Endometrial microvascular endothelial cells (primary cell): ENCODE measurements at regions not wholly inside any gene's neighbourhood (a gene's known extent, or its start where the extent isn't known, plus 50 kb on each side); places are given as distances from the start of the nearest gene placed in this dataset.

Experiments
- in situ Hi-C: cut with HindIII; loops from 2 replicates; pipeline ENCODE4 v1.10.0; 2017; ENCODE audit warnings: low sequenced_read_pairs, low pct_unique_long_range_greater_than_20kb; ENCODE audit errors: inconsistent ontology term

DNA sequence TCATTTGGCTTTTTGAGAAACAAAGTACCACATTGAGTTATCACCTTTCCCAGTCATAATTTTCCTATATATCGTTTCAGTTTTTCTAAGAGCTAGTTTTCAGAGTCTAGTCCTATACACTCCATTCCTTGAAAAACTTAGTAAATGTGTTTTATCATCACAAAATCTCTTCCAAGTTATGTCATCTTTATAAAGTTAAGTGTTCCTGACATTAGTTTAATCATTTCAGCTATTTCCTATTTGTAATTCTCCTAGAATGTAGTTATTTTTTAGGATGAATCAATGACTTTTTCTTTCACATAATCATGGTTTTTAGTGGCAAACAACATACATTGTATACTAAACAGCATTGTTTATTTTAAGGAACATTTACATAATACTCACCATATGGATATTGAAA, 191.7 kb upstream of the BET1 start:
- in situ Hi-C loops = loop anchor here (25.0 kb wide), 1 partner anchor 284 kb away; the partner anchor contains the start of genes GNG11 and GNGT1

GRCh38 chr7:94205529-94205928, 189.2 kb upstream of the COL1A2 start:
- in situ Hi-C loops = no loop called here

GRCh38 chr7:94206295-94206694, 188.4 kb upstream of the COL1A2 start:
- in situ Hi-C loops = no loop called here

GRCh38 chr7:94212160-94212559, 182.5 kb upstream of the COL1A2 start:
- in situ Hi-C loops = no loop called here

- in situ Hi-C loops = no loop called here
Measured at GRCh38 chr7:94216944-94217461, 177.7 kb upstream of the COL1A2 start.

DNA sequence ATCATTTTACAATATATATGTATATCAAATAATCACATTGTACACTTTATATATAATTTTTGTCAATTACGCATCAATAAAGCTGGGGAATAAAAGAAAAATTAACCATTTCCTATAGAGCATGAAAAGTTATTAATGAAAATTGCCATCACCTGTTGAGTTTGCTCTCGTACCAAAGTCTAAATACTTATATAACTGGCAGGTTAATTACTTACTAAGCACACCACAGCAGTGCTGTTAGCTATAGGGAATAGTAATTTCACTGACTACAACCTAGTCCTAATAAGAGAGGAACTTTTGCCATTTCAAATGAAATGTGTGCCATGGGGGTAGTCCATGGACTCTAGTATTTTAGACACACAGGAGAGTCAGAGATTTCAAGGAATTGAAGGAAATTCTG, 176.9 kb upstream of the COL1A2 start:
- in situ Hi-C loops = no loop called here

- in situ Hi-C loops = no loop called here
Measured at GRCh38 chr7:94222516-94222915, 172.2 kb upstream of the COL1A2 start.

GRCh38 chr7:94223375-94224084, 171.2 kb upstream of the COL1A2 start:
- in situ Hi-C loops = no loop called here

DNA sequence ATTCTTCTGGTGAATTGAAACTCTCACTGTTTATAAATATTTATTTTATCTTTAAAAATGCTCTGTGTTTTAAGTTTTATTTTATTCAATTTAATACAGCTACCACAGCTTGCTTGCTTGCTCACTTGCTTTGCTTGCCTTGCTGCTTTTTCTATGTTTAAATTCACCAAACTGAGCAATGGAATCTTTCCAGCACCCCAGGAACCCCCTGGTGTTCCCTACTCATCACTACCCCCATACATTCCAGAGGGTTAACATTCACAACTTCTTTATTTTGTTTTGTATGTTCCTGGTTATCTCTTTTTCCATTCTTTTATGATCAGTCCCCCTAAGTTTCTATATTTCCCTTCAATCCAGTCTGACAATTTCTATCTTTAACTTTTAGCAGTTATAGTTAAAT, 166.5 kb upstream of the COL1A2 start:
- in situ Hi-C loops = no loop called here

DNA sequence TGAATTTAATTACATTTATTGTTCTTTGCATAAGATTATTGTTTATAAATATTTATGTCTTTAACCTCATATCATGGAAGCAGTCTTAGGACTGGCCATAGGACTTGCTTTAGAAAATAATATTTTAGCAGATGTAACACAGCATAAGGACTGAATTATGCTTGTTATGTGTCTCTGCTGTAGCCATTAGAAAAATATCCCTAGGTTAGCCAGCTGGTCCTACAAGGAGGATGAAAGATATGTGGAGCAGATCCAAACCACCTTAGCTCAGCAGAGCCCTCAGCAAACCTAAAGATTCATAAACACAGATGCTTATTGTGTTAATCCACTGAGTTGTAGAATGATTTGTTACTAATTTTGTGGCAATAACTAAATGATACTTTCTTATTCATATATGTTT, 166.0 kb upstream of the COL1A2 start:
- in situ Hi-C loops = no loop called here

DNA sequence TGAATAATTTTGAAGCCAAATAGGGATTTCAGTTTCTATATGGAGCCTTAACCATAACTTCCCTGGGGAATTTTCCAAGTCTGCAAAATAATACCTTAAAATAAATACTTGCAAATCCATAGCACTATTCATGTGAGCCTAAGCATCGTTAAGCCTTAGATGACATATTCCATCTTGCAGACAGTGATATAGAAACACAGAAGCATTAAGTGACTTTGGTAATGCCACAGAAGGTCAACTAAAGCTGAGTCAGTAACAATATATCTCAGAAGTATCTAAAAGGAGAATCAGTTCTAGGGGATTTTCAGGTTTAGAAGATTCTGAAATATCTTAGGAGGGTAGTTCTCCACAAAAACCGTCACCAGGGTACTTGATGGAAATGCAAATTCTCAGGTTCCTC, 163.4 kb upstream of the COL1A2 start:
- in situ Hi-C loops = no loop called here

GRCh38 chr7:94236960-94237359, 157.7 kb upstream of the COL1A2 start:
- in situ Hi-C loops = no loop called here

GRCh38 chr7:94237417-94237816, 157.3 kb upstream of the COL1A2 start:
- in situ Hi-C loops = no loop called here

DNA sequence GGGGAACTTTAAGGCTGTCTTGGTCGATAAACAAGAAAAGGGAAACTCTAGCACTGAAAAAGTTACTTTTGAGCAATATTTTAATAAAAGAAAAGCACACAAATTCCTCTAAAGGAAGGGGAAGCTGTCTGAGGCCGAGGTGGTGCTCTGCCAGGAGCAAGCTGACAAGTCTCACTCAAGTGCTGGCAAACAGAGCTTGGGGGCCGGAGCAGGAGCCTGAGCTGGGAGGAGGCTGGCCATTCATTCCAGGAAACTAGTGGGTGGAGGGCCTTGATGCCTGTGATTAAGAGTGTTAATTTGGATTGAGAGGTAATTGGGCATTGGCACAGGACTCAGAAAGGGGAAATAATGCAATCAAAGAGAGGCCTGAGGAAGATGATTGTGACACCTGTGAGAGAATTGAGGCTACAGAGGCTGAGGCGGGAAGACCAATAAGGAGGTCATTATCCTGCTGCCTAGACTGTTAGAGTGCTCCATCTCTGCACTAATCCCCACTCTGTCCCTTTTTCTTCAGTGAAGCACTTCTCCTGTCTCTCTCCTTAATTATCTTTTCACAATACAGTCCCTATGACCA, 154.9 kb upstream of the COL1A2 start:
- in situ Hi-C loops = no loop called here

- in situ Hi-C loops = no loop called here
Measured at GRCh38 chr7:94240902-94241301, 153.8 kb upstream of the COL1A2 start.

DNA sequence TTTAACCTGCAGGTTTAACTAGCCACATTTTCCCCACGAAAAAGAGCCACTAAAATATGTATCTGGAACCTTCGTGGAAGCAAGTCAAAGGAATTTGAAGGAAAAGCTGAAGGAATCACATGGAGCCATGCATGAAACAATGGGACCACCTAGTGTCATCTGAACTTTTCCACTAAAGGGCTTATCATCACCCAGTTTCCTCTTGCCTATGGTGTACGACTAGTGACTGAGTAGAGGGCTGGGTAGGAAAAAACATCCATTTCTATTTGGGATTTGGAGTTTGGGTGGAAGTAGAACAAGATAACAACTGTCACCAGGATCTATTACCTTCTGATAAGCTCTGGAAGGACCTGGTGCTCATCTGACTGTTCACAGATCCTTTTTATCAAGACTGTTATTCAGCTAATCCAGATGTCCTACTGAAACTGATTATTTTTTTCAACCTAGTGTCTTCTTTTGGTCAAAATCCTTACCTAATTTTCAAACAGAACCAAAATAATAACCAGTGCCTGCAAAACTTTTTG, 153.2 kb upstream of the COL1A2 start:
- in situ Hi-C loops = no loop called here

GRCh38 chr7:94243066-94243711, 151.5 kb upstream of the COL1A2 start:
- in situ Hi-C loops = no loop called here

DNA sequence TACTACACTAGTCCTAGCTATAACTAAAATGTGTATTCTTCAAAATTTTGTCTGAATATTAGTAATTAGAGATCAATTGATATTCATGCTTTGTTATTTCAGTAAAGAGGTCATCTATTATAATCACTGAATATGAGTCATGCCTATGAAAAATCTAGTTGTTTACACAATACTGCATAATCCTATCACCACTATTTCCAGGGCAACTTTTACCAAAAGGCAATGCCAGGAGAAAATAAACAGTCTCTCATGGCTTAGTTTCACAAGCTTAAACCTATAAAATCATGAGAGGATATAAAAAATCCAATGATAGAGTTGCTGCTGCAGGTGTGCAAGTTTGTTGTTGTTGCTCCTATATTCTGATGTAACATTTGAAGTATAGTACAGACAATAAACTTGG, 149.9 kb upstream of the COL1A2 start:
- in situ Hi-C loops = no loop called here

- in situ Hi-C loops = no loop called here
Measured at GRCh38 chr7:94245500-94245899, 149.2 kb upstream of the COL1A2 start.

DNA sequence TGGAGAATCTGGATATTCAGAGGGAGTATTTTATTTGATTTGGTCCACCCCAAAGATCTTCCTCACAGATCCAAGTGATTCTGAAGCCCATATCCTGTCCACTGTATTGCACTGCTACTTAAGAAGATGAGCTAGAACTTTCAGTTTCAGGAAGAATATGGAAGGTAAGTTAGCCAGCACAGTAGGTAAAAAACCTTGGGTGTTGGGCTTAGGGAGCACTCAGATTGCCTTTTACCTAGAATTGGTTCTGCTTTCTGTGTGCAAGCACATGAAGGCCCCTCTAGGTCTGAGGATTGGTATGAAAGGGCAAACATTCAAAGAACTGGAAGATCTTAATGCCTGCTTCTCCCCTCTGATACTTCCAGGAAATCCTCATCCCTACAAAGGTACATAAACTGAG, 146.7 kb upstream of the COL1A2 start:
- in situ Hi-C loops = no loop called here
